GM18868 (cell line): ENCODE measurements at regions not wholly inside any gene's neighbourhood (a gene's known extent, or its start where the extent isn't known, plus 50 kb on each side); places are given as distances from the start of the nearest gene placed in this dataset.

Source experiments
- ATAC-seq: cut with Tn5 transposase; IDR thresholded peaks from one replicate; pipeline ENCODE4 v1.9.1; 2021; ENCODE audit warnings: mild to moderate bottlenecking, moderate library complexity; ENCODE audit not compliant: unreplicated experiment

GRCh38 chr2:236653863-236654262 lies 84.2 kb downstream of the ACKR3 start:
- ATAC-seq, result no peak

DNA sequence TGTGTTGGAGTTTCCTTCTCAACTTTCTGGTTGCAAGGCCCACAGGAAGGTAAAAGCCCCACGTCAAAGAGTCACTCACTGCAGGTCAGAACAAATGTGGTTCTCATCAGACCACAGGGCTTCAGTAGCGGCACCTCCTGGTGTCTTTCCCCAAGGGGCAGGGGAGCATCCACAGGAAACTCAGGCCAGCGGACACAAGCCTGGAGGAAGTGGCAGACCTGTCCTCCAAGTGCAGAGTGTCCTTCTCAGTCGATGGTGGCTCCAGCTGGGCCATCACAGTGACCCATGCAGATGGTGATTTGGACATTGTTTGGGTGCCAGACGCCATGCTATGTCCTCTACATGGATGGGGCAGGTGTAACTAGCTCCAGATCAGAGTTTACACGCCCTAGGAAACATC lies 84.9 kb downstream of the ACKR3 start:
- ATAC-seq, result no peak

GRCh38 chr2:236656166-236656565 lies 86.5 kb downstream of the ACKR3 start:
- no peak for ATAC-seq

DNA sequence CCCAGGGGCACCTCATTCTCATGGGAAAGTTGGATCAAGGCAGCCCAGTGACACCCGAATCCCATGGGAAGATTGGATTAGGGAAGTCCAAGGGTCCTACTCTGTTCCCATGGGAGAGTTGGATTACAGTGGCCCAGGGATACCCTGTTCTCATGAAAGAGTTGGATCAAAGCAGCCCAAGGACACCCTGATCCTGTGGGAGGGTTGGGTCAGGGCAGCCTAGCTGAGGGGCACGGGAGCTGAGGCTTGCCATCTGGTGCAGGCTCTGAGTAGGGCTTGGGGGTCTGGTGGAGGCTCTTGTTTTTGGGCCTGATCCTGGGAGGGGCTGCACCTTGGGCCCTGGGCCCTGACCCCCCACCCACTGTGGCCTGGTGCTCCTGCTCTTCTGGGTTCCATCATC lies 87.1 kb downstream of the ACKR3 start:
- no peak for ATAC-seq

- ATAC-seq, result no peak
Observed at GRCh38 chr2:236657215-236657614, 87.6 kb downstream of the ACKR3 start.

GRCh38 chr2:236657801-236658200 lies 88.2 kb downstream of the ACKR3 start:
- ATAC-seq, result no peak

GRCh38 chr2:236658974-236659757 lies 89.5 kb downstream of the ACKR3 start:
- no peak for ATAC-seq

- ATAC-seq, result no peak
Observed at GRCh38 chr2:236659758-236660150, 90.1 kb downstream of the ACKR3 start.

- no peak for ATAC-seq
Observed at GRCh38 chr2:236661061-236661761, 91.6 kb downstream of the ACKR3 start.

- ATAC-seq, result no peak
Observed at GRCh38 chr2:236661762-236662110, 92.1 kb downstream of the ACKR3 start.

DNA sequence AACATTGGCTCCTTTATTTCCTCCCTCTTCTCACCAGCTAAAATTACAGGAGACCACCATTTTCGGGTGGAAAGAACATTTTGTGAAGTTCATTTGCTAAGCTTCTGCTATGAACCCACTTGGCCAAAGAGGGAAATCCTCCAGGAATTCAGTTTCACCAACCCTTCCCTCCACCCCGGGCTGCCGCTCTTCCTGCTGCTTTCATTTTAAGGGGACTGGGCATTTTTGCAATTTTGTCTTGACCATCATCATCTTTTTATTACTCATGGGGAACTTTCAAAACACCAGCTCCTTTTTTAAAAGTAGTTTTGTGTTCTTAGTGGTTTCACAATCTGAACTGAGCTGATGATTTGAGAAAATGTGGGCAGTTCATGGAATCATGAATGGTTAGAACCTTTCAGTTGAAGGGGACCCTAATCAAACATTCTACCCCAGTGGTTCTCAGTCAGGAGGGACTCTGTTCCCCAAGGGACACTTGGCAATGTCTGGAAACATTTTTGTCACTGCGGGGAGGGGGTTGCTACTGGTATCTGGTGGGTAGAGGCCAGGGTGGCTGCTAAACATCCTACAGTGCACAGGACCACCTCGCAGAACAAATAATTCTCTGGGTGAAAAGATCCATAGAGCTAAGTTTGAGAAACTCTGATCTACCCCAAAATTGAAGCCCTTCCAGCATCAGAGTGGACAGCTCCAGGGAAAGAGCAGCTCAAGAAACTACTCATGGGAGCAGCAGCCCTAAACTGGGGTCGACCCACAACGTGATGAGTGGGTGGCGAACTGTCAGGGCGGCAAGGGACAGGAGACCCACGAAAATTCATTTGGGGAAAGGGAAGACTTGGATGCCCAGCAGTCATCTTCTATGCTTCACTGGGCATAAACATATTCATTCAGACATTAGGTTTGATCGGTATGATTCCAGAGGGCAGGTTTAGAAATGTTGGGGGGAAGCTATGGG lies 92.9 kb downstream of the ACKR3 start:
- no peak for ATAC-seq

DNA sequence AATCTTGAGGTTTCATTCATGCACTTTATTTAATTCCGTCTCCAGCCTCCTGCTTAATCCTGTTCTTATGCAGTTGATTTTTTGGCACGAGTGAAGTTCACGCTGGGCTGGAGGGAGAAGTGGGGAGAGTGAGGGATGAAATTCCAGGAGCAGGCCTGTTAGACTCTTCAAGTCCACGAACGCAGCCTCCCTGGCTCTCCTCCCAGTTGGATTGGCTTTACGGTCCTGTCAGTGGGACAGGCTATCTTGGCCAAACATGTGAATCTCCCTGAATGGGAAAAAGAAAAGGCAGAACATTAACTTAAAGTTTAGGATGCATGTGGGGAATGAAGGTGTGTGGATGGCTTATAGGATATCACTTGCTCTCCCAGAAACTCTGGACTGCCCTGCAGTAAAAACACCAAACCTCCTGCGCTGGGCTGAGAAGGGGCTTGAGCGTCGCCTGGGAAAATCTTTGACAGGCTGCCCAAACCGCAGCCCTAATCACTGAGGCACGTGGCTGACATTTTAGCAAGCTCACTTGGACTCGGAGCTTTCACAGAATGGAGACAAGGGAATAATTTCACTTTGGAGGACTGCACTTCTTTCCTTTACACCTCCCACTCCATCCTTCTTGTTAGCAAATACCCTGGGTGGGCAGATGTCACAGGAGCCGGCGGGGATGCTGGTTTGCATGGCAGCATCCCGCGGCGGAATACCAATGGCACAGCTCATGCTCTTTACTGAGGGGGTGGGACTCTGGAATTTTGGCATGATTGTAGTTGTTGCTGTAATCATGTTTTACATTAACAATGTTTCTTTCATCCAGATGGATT lies 93.9 kb downstream of the ACKR3 start:
- ATAC-seq, result no peak

- ATAC-seq, result no peak
Observed at GRCh38 chr2:236664136-236664535, 94.5 kb downstream of the ACKR3 start.

DNA sequence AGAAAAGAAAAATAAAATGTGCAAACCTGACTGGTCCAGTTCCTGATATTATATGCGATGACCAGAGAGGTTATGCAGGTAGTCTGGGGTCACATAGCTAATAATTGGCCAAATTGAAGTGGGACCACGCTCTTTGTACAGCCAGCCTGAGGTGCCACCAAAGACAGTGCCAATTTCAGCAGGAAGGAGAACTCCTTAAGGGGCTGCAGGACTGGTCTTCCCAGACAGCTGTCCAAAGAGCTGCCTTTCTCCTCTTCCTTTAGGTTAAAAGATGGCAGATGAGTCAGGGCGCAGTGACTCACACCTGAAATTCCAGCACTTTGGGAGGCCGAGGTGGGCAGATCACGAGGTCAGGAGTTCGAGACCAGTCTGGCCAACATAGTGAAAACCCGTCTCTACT lies 95.5 kb downstream of the ACKR3 start:
- no peak for ATAC-seq

- no peak for ATAC-seq
Observed at GRCh38 chr2:236665572-236666118, 96.0 kb downstream of the ACKR3 start.

DNA sequence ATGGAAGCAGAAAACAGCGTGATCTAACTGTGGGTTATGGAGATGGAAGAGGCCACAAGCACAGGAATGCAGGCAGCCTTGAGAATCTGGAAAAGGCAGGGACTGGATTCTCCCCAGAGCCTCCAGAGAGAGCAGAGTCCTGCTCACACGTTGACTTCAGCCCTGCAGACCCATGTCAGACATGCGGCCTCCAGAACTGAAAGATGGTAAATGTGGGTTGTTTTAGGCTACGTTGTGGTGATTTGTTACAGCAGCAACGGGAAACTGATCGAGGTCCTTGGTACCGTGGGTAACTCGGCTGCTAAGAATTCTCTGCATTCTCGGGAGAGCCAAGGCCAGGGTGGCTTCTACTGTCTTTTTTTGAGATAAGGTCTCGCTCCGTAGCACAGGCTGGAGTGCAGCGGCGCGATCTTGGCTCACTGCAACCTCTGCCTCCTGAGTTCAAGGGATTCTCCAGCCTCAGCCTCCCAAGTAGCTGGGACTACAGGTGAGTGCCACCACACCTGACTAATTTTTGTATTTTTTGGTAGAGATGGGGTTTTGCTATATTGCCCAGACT lies 97.1 kb downstream of the ACKR3 start:
- ATAC-seq, result no peak

- ATAC-seq, result no peak
Observed at GRCh38 chr2:236667526-236667925, 97.9 kb downstream of the ACKR3 start.

DNA sequence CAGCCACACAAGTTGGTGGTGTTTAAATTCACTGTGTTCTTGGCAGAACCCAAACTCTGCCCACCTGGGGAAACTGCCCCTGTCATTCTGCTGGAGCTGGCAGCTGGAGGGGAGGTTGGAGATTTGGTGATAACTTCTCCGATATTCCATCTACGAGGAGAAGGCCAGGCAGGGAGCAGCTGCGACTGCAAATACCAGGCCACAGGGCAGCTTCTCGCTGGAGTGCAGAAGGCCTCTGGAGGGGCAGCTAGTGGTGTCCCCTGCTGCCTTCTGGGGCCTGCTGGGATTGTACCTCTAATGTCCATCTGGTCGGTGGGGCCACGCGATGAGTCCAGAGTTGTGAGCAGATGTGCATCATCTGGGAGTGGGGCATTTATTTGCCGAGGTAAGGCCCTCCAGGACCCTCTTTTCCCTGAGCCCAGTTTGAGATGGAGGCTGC lies 98.9 kb downstream of the ACKR3 start:
- no peak for ATAC-seq

GRCh38 chr2:236670235-236670620 lies 100.6 kb downstream of the ACKR3 start:
- ATAC-seq, result no peak
